C4-2B (cell line): ENCODE measurements at regions not wholly inside any gene's neighbourhood (a gene's known extent, or its start where the extent isn't known, plus 50 kb on each side); places are given as distances from the start of the nearest gene placed in this dataset.

ENCODE experiments used
- ZFX ChIP-seq: fragments of 450-650 bp; IDR thresholded peaks from 2 replicates; pipeline ENCODE4 v1.6.1; 2017
- TF ChIP-seq, protein P1 (sequence below): fragments of 450-650 bp; conservative IDR thresholded peaks from 2 replicates; pipeline ENCODE4 v1.5.1; 2017; ENCODE audit warnings: mild to moderate bottlenecking

DNA sequence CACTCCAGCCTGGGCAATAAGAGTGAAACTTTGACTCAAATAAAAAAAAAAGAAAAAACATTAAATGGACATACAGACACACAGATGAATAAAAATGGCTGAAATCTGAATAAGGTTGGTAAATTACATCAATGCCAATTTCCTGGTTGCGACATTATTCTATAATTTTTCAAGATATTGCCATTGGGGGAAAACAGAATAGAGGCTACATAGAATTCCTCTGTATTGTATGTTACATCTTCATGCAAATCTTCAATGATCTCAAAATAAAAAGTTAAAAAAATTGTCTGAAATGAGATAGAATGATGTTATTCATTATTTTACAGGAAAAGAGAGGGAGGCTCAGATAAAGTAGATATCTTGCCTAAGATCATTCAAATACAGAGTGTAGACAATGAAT, 234.0 kb downstream of the SDHAF3 start:
- TF ChIP-seq, protein P1, sequence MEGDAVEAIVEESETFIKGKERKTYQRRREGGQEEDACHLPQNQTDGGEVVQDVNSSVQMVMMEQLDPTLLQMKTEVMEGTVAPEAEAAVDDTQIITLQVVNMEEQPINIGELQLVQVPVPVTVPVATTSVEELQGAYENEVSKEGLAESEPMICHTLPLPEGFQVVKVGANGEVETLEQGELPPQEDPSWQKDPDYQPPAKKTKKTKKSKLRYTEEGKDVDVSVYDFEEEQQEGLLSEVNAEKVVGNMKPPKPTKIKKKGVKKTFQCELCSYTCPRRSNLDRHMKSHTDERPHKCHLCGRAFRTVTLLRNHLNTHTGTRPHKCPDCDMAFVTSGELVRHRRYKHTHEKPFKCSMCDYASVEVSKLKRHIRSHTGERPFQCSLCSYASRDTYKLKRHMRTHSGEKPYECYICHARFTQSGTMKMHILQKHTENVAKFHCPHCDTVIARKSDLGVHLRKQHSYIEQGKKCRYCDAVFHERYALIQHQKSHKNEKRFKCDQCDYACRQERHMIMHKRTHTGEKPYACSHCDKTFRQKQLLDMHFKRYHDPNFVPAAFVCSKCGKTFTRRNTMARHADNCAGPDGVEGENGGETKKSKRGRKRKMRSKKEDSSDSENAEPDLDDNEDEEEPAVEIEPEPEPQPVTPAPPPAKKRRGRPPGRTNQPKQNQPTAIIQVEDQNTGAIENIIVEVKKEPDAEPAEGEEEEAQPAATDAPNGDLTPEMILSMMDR = no peak
- no peak for TF ChIP-seq ZFX
